HG02970 (cell line): ENCODE measurements at regions not wholly inside any gene's neighbourhood (a gene's known extent, or its start where the extent isn't known, plus 50 kb on each side); places are given as distances from the start of the nearest gene placed in this dataset.

Experiments
- ATAC-seq: cut with Tn5 transposase; IDR thresholded peaks from one replicate; pipeline ENCODE4 v1.9.1; 2021; ENCODE audit warnings: mild to moderate bottlenecking, moderate library complexity, moderate number of reproducible peaks; ENCODE audit not compliant: unreplicated experiment, low FRiP score

GRCh38 chr13:107713314-107713713 lies 502.0 kb downstream of the LIG4 start:
- no peak for ATAC-seq

DNA sequence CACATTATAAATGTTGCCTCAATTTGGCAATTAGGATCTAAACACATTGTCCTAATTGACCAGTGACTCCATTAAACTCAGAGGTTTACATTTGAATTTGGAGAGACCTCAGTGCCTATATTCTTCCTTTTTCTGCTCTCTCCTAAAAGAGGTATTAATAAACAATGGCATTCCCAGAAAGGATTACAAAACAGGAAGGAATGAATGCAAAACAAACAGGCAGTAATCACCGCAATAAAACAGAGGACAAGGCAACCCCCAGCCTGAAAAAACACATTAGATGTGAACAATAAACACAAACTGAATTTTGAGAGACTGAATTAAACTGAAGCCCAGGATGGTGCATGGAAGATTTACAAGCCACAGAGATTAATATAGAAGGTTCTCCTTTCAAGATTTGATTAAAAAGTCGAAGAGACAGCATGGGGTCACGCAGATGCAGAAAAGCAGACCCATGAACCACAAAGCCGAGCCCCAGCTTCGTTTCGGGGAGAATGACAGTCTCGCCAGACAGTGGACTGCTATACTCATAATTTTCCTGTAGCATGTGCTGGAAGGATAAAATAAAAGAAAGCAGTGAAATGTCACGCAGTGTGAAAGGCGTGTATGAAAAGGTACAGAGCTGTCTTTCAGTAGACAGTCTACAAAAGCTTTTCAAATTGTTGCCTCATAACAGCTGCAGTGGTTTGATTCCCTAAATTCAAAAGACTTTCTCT lies 503.0 kb downstream of the LIG4 start:
- no peak for ATAC-seq

DNA sequence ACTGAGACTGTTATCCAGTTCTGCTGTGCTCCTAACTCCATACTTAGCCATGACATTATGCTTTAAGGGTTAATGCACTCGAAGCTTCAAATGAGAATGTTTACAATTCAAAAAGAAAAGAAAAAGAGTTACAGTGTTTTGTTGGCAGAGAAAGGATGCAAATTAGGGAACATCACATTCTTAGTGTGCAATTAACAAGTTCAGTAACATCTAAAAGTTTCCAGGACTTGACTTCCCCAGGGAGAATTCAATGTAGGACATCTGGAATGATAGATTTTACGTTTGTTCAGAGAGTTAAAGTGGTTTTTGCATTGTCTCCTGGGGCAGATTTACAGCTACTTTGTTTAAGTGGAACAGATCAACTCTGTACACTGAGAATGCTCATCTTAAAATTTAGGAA lies 525.2 kb downstream of the LIG4 start:
- ATAC-seq: no peak

DNA sequence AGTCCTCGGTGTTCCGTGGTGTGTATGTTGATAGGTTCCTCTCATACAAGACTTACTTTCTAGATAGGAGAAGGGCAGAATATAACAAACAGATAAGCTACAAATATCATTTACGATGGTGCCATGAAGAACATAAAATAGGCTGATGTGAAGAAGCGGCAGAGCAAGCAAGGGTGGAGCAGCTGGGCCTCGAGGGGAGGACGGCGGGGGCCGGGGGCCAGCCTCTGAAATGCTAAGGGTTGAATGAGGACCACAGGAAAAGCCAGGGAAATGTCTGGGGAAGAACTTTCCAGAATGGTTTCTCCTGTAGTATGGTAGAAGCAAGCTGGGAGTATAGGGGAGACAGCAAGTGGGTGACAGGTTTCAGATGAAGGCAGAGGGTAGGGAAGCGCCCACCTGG lies 529.5 kb downstream of the LIG4 start:
- no peak for ATAC-seq

GRCh38 chr13:107681600-107681999 lies 533.7 kb downstream of the LIG4 start:
- no peak for ATAC-seq

- ATAC-seq: no peak
Measured at GRCh38 chr13:107680115-107680514, 535.2 kb downstream of the LIG4 start.

- ATAC-seq: no peak
Measured at GRCh38 chr13:107678075-107678689, 537.2 kb downstream of the LIG4 start.

DNA sequence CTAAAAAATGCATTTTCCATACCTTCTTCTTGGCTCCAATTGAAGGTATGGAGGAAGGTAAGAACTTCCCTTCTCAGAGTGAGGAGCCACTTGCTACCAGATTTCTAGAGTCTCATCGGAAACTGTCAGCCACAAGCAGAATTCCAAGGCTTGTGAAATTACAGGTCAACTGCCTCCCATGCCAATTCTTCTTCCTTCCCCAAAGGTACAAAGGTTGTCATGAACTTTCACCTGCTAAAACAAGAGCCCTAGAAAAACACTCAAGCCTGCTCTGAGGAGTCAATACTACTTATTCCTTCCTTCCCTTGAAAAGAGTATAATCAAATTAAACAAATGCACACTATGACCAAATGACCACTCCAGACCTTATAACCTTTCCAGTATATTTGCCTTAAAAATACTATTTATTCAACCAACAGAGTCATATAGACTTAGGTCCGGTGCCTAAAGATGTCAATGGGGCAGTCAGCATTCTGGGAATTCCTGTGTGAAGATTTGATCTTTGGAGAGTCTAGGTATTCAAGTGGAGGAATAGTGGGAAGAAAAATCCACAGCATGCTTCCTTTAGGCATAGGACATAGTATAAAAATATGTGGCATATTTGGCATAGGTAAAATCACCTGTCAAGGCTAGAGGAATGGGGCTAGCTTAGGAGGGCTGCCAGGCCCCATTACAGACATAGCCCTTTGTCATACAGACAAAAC lies 539.3 kb downstream of the LIG4 start:
- no peak for ATAC-seq

DNA sequence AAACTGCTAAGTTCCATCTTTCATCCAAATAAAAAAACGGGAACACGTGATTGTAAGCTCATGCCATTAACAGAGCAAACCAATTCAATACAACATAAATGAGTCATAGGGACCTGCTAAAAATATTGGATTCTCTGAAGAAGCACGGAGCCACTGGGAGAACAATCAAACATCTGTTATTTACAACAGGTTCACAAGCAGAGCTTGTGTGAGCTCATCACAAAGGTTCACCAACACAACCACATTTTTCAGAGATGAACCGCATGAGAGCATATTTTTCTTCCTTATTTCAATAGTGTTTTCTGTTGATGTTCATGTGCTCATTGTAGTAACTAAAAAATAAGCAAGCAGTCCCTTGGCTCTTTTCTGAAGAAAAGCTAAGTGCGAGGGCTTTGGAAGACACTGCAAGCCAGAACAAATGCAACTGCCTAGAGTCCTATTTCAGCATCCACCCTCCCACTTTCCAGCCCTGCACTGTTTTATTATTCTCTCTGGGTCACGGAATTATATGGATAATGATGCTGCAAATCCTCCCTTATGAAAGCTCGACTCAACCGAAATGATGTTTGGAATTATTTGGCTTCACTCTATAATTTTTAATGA lies 545.8 kb downstream of the LIG4 start:
- ATAC-seq: no peak

GRCh38 chr13:107665926-107666458 lies 549.3 kb downstream of the LIG4 start:
- no peak for ATAC-seq

DNA sequence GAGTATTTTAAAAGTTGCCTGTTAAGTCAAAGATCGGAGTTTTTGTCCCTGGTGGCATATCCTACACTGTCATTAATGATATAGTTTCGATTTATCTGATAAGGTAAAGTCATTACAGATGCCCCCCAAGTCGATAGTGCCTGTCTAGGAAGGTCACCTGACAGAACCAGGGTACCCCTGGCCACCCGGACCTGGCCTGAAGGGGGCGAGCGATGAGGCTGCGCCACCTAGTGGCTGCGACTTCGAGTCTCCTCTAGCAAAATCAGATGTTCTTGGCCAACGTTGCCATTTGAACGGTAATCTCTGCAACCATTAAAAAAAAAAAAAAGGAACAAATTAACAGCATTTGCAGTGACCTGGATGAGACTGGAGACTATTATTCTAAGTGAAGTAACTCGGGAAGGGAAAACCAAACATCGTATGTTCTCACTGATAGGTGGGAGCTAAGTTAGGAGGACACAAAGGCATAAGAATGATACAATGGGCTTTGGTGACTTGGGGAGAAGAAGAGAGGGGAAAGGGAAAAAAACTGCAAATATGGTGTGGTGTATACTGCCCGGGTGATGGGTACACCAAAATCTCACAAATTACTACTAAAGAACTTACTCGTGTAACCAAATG lies 565.1 kb downstream of the LIG4 start:
- peak; percentile 90 for ATAC-seq

DNA sequence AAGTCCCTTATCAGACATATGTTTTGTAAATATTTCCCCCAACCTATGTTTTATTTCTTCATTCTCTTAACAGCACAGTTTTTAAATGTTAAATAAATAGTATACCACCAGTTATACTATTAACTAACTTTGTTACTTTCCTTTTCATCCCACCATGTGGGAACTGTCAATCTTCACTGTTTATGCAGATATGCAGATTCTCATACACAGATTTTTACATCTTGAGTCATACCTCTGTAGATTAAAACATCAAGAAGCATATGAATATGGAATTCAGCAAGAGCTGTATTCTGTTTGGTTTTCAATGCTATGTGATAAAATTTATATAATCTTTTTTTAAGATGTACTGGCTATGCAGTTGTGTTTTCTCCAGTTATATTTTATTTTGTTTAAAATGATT lies 566.3 kb downstream of the LIG4 start:
- no peak for ATAC-seq

DNA sequence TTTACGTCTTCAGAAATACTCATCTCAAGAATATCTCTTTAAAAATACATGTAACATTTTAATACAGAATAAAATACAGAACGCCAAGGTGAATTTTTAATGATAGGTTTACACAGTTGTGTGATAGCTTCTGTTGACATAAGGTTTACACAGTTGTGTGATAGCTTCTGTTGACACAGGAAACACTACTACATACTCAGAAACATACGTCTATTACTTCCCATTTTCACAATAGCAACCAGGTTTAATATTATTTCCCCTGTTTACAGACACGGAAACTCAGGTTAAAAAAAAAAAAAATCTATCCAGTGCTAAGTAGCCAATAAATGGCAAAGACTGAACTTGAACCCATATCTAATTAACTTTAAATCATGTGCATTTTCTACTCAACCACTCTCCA lies 571.2 kb downstream of the LIG4 start:
- ATAC-seq: no peak

- ATAC-seq: no peak
Measured at GRCh38 chr13:107643615-107644014, 571.7 kb downstream of the LIG4 start.

DNA sequence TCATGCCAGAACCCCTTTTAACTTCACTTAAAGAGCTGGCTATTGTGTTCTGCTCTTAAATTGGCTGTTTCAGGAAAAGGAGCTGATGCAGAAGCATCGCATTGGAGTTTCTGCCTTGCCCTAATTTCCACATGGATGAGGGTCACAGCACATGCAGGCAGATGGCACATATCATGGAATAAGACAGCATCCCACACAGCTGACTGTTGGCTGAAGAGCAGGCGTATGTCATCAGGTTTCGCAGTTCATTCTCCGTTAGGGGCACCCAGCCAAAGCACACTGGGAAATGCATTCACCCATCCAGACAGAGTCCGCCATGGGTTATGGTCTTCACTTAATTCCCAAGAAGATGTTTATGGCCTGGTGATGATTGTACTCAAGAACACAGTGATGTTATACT lies 572.5 kb downstream of the LIG4 start:
- no peak for ATAC-seq

DNA sequence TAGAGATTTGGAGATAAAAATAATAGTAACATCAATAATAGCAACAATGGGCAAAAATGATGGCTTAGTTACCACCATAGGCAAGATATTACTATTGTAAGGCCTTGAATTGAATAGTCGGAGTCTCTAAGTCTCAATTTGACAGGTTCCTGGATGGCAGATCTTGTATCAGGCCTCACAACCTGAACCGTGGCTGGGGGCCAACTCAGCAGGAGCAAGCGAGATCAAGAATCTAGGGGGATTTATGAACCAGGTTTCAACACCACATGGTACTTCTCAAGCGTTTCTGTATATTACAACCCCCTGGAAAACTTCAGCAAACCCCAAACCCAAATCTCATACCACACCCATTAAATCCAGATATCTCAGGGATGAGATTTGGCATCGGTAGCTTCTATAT lies 573.8 kb downstream of the LIG4 start:
- no peak for ATAC-seq

DNA sequence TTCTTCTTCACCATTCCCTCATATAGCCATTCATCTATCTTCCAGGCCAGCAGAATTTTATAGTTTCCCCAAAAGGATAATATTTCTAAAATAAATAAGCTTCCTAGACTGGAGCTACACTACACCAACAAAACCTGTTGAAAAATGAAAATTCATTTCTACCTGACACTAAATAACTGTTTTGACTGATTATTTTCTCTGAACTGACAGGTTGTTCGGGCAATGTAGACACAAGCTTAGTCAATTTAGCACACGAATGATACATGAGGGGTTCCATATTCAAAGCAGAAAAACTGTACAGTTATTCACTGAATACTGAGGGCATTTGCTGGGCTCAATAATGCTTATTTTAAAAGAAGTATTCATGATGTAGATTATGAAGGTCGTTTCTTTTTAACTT lies 589.7 kb downstream of the LIG4 start:
- no peak for ATAC-seq

- no peak for ATAC-seq
Measured at GRCh38 chr13:107617527-107617926, 597.8 kb downstream of the LIG4 start.

DNA sequence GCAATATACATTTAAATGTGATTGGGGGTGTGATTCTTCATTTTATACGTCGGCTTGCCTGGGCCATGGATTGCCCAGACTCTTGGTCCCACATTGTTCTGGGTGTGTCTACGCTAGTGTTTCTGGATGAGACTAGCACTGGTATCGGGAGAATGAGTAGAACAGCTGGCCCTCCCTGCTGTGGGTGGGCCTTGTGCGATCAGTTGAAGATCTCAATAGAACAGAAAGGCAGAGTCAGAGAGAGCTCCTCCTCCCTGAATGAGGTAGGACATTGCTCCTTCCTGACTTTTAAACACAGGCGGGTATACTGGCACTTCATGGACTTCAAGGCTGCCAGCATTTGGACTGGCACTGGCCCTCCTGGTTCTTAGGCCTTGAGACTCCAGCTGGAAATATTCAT lies 603.0 kb downstream of the LIG4 start:
- ATAC-seq: no peak

DNA sequence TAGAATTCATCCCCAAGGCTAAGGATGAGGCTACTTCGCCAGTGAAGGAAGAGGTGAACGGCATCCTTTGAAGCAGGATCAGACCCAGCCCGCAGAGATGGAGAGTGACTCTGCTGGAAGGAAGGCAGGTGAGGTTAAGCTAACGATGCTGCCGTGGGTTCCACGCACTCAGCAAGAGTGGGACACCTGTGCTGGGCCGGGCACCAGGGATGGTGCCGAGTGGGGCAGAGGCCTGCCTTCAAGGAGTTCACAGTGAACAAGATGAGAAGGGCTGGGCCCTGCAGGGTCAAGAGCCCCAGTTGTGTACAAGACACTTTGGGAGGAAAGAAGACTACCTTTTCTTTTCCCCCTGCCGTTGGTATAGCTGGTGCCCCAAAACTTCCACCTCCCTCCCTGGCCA lies 606.6 kb downstream of the LIG4 start:
- ATAC-seq: no peak

GRCh38 chr13:107600971-107601370 lies 614.4 kb downstream of the LIG4 start:
- no peak for ATAC-seq
